ENCODE measurements at regions not wholly inside any gene's neighbourhood (a gene's known extent, or its start where the extent isn't known, plus 50 kb on each side); places are given as distances from the start of the nearest gene placed in this dataset.

- TF ChIP-seq KDM1A (IDR thresholded peaks at IDR 0.05; ENCODE audit: borderline replicate concordance, low read length), result no peak
Measured at GRCh38 chr6:148086843-148087242, 255.8 kb upstream of the SASH1 start (continued).

GRCh38 chr6:148087659-148088058 lies 255.0 kb upstream of the SASH1 start:
- Histone ChIP-seq H3K4me2 (ENCODE audit: insufficient read depth in 1 of 2, low read depth in 2 of 2, low read length in 2 of 2) (no peak overlapping the region), H3K9ac (replicated peaks in 1 of 4; ENCODE audit: extremely low read depth in 1 of 4, low read depth in 3 of 4, low read length in 3 of 4) (no peak overlapping the region), H3K79me1 (ENCODE audit: low read depth, low read length) (no peaks in the 10 kb centered on the region), H3K14ac (ENCODE audit: insufficient read length) (no peak overlapping the region), H3K79me2 (ENCODE audit: control insufficient read depth in 1 of 2, insufficient read depth in 2 of 2, low read length in 2 of 2) (no peaks in the 10 kb centered on the region), H3K18ac (ENCODE audit: extremely low read depth, low read length) (no peak overlapping the region), H4K91ac (replicated peaks; ENCODE audit: insufficient read length, low read length) (no peak overlapping the region), H2BK20ac (ENCODE audit: low read length) (no peak overlapping the region), H2AFZ (ENCODE audit: low read length) (no peak overlapping the region), H3K27me3 (replicated peaks in 1 of 4; ENCODE audit: control insufficient read depth in 3 of 4, extremely low read depth in 1 of 4, insufficient read depth in 3 of 4, low read length in 3 of 4) (no peaks in the 10 kb centered on the region), H3K4me3 (ENCODE audit: extremely low read depth in 1 of 4, insufficient read depth in 2 of 4, low read depth in 3 of 4, low read length in 4 of 4) (no peak overlapping the region), H2BK120ac (replicated peaks; ENCODE audit: low read depth, low read length) (no peak overlapping the region), H2BK5ac (ENCODE audit: low read depth, low read length) (no peak overlapping the region), H4K8ac (ENCODE audit: extremely low read depth, insufficient read depth, low read length) (no peak overlapping the region), H3K4me1 (replicated peaks in 1 of 4; ENCODE audit: control insufficient read depth in 3 of 4, insufficient read depth in 4 of 4, low read length in 3 of 4) (no peaks in the 10 kb centered on the region), H3K27ac (ENCODE audit: low read depth, low read length) (no peak overlapping the region), H4K5ac (ENCODE audit: insufficient read length, low read depth, low read length) (no peak overlapping the region), H3K36me3 (ENCODE audit: control insufficient read depth in 2 of 4, insufficient read depth in 4 of 4, low read length in 3 of 4) (no peaks in the 10 kb centered on the region), H3K23ac (ENCODE audit: insufficient read length) (no peak overlapping the region), H4K20me1 (replicated peaks in 1 of 2; ENCODE audit: control insufficient read depth in 1 of 2, insufficient read depth in 2 of 2, low read length in 2 of 2) (no peaks in the 10 kb centered on the region), H3K4ac (replicated peaks; ENCODE audit: insufficient read length, low read depth, low read length) (no peak overlapping the region), H2BK15ac (ENCODE audit: low read length) (no peak overlapping the region), H2AK5ac (ENCODE audit: low read depth, low read length) (no peak overlapping the region), H2BK12ac (ENCODE audit: low read depth, low read length) (no peak overlapping the region), H3K23me2 (ENCODE audit: low read depth, low read length) (no peaks in the 10 kb centered on the region), H3K56ac (replicated peaks; ENCODE audit: insufficient read length, low read depth, low read length) (no peak overlapping the region), H3K9me3 (ENCODE audit: insufficient read depth in 2 of 2, low read depth in 1 of 2, low read length in 1 of 2) (no peaks in the 10 kb centered on the region)
- FAIRE-seq (no peak), DNase-seq (ENCODE audit: low read depth in 1 of 2, low spot score in 2 of 2) (no peak)
- ChIA-PET POLR2A (ENCODE audit: partially characterized antibody) (no interaction called here), CTCF (ENCODE audit: partially characterized antibody) (interaction anchor here (1.2 kb wide), 1 partner anchor 10 kb away, joined by 3 read pairs; no protein-coding TSS in a partner anchor)
- 90% methylated on average over 3 of the region's 3 CpGs; no CpG with 5 or more reads in 1 of the 2 experiments for WGBS, 2 experiments (ENCODE audit: extremely low coverage in 1 of 2, insufficient coverage in 1 of 2, insufficient read length in 1 of 2, insufficient replicate concordance in 2 of 2, low coverage in 1 of 2, low lambda C conversion rate in 2 of 2, missing lambda C conversion rate in 1 of 2)
- TF ChIP-seq TAF1 (IDR thresholded peaks at IDR 0.05; ENCODE audit: low read depth, low read length) (no peak), ASH2L (IDR thresholded peaks at IDR 0.05; ENCODE audit: low read length) (no peak), KDM5A (IDR thresholded peaks at IDR 0.05; ENCODE audit: low read length) (no peak), JUN (IDR thresholded peaks at IDR 0.05; ENCODE audit: low read depth, low read length) (no peak), SP2 (IDR thresholded peaks at IDR 0.05; ENCODE audit: low read length) (no peak), CHD1 (IDR thresholded peaks at IDR 0.05; ENCODE audit: low read depth, low read length) (no peak), BACH1 (IDR thresholded peaks at IDR 0.05; ENCODE audit: low read length) (no peak), PHF8 (conservative IDR thresholded peaks at IDR 0.05; ENCODE audit: low read depth, low read length) (no peak), RNF2 (IDR thresholded peaks at IDR 0.05; ENCODE audit: borderline replicate concordance, low read depth, low read length, missing control alignments, poor library complexity, severe bottlenecking) (no peak), E2F6 (IDR thresholded peaks at IDR 0.05) (no peak), POLR2A (IDR thresholded peaks at IDR 0.05; ENCODE audit: control extremely low read depth in 1 of 2, low read depth in 2 of 2, low read length in 2 of 2) (no peak), SUZ12 (IDR thresholded peaks at IDR 0.05; ENCODE audit: low read length) (no peak)

Data from H1 (cell line).